ENCODE measurements at regions not wholly inside any gene's neighbourhood (a gene's known extent, or its start where the extent isn't known, plus 50 kb on each side); places are given as distances from the start of the nearest gene placed in this dataset.

GRCh38 chr21:39051588-39051949 is 131.7 kb downstream of the PSMG1 start:
- Histone ChIP-seq H4K91ac (ENCODE audit: insufficient read length, low read depth, low read length) (no peak overlapping the region), H3K79me1 (ENCODE audit: insufficient read depth, low read depth, low read length, poor library complexity, severe bottlenecking) (no peaks in the 10 kb centered on the region), H3K9ac (ENCODE audit: extremely low read depth, insufficient read length, low read length) (no peak overlapping the region), H2BK120ac (ENCODE audit: low read depth, low read length, poor library complexity, severe bottlenecking) (no peak overlapping the region), H3K9me3 (ENCODE audit: control insufficient read depth, low read depth, low read length) (no peaks in the 10 kb centered on the region), H4K5ac (ENCODE audit: insufficient read length, low read depth, low read length) (no peak overlapping the region), H3K23ac (ENCODE audit: insufficient read length, low read depth, low read length) (no peak overlapping the region), H4K20me1 (ENCODE audit: control insufficient read depth, insufficient read depth, insufficient read length) (no peaks in the 10 kb centered on the region), H3K4me2 (ENCODE audit: insufficient read depth, insufficient read length, low read length) (no peak overlapping the region), H2BK15ac (ENCODE audit: low read depth, low read length) (no peak overlapping the region), H2BK12ac (ENCODE audit: insufficient read length, low read depth, low read length) (no peak overlapping the region), H3K23me2 (ENCODE audit: insufficient read length, low read depth, low read length, poor library complexity, severe bottlenecking) (no peaks in the 10 kb centered on the region), H3K56ac (ENCODE audit: insufficient read length, low read depth, low read length) (no peak overlapping the region), H3K27me3 (ENCODE audit: insufficient read depth, low read length) (no peaks in the 10 kb centered on the region), H3K4me1 (ENCODE audit: insufficient read depth, low read length) (no peaks in the 10 kb centered on the region), H4K8ac (replicated peaks; ENCODE audit: insufficient read length, low read depth, low read length) (no peak overlapping the region), H3K27ac (ENCODE audit: insufficient read length, low read depth, low read length) (no peak overlapping the region), H3K79me2 (ENCODE audit: insufficient read depth, low read length) (no peaks in the 10 kb centered on the region), H3K18ac (ENCODE audit: insufficient read length, low read depth, low read length) (no peak overlapping the region), H3K14ac (ENCODE audit: insufficient read depth, low read length) (no peak overlapping the region), H3T11ph (ENCODE audit: low read length) (no peak overlapping the region), H2BK5ac (ENCODE audit: insufficient read length, low read length) (no peak overlapping the region), H3K4ac (ENCODE audit: low read depth, low read length) (no peak overlapping the region), H2BK20ac (ENCODE audit: low read depth, low read length, poor library complexity, severe bottlenecking) (no peak overlapping the region), H2AK5ac (ENCODE audit: insufficient read length, low read length) (no peak overlapping the region), H2AFZ (ENCODE audit: low read length) (no peak overlapping the region)
- H3K4me3 Mint-ChIP-seq: no peak overlapping the region
- H3K36me3 Mint-ChIP-seq (ENCODE audit: insufficient read depth in 1 of 3, low read depth in 3 of 3): no peaks in the 10 kb centered on the region
- H3K4me1 Mint-ChIP-seq: peaks cover 5 to 14% of the 10 kb centered on the region in 2 experiments; a peak in 3 of 4 replicates
- no peak overlapping the region for H3K27ac Mint-ChIP-seq
- H3K9me3 Mint-ChIP-seq: no peaks in the 10 kb centered on the region
- no peak for TF ChIP-seq CTCF (conservative IDR thresholded peaks at IDR 0.05)
- H3K27me3 Mint-ChIP-seq (ENCODE audit: low read depth): peaks cover 2% of the 10 kb centered on the region; the same call in 1 of the 2 replicates
- DNase-seq: no peak
- no CpG with 5 or more reads among the region's 3 CpGs for WGBS (ENCODE audit: extremely low coverage, insufficient read length, low lambda C conversion rate)
